ENCODE measurements at regions not wholly inside any gene's neighbourhood (a gene's known extent, or its start where the extent isn't known, plus 50 kb on each side); places are given as distances from the start of the nearest gene placed in this dataset.
A peak's percentile ranks its signal among the peaks of the same experiment; 100 is the strongest.

- WGBS: no CpG with 5 or more reads among the region's 1 CpG
- no peak overlapping the region for H3K18ac ChIP-seq (ENCODE audit: low read depth in 1 of 2, low read length in 2 of 2)
- no peaks in the 10 kb centered on the region for H3K36me3 ChIP-seq (ENCODE audit: control insufficient read depth in 1 of 2, insufficient read depth in 2 of 2, low read depth in 1 of 2, low read length in 2 of 2)
- H2BK5ac ChIP-seq (ENCODE audit: low read depth, low read length, poor library complexity, severe bottlenecking): no peak overlapping the region
- no peaks in the 10 kb centered on the region for H3K79me1 ChIP-seq (replicated peaks; ENCODE audit: low read length, poor library complexity, severe bottlenecking)
- peak overlapping the region; percentile 65 for H3K9ac ChIP-seq (ENCODE audit: low read length)
- H2AFZ ChIP-seq (ENCODE audit: low read depth, low read length): no peak overlapping the region
- no peak overlapping the region for H3K27ac ChIP-seq (ENCODE audit: low read length, poor library complexity, severe bottlenecking)
- H3K23ac ChIP-seq (ENCODE audit: low read length in 2 of 2): no peak overlapping the region
- peak; percentile 57 for DNase-seq
- H3K4me2 ChIP-seq (ENCODE audit: low read length, poor library complexity, severe bottlenecking): no peak overlapping the region
- H2AK5ac ChIP-seq (ENCODE audit: low read length, severe bottlenecking): no peak overlapping the region
- no peaks in the 10 kb centered on the region for H3K9me3 ChIP-seq (ENCODE audit: control insufficient read depth, low read length)
- H3K4me3 ChIP-seq (ENCODE audit: insufficient read depth in 1 of 2, low read depth in 1 of 2, low read length in 2 of 2): no peak overlapping the region
- H2BK12ac ChIP-seq (ENCODE audit: low read length in 2 of 2): peak overlapping the region in 1 of 2 experiments; percentile 51
- no peak overlapping the region for H2BK120ac ChIP-seq (ENCODE audit: low read depth, low read length)
- H4K91ac ChIP-seq (ENCODE audit: low read length): no peak overlapping the region
- H2BK15ac ChIP-seq (ENCODE audit: low read depth, poor library complexity, severe bottlenecking): no peak overlapping the region
- H3K4me1 ChIP-seq (ENCODE audit: control insufficient read depth, insufficient read depth, low read depth, low read length): peaks cover 3% of the 10 kb centered on the region
- H3K14ac ChIP-seq (ENCODE audit: low read length in 2 of 2): no peak overlapping the region
- no peaks in the 10 kb centered on the region for H3K27me3 ChIP-seq (ENCODE audit: control insufficient read depth in 1 of 2, insufficient read depth in 1 of 2, low read length in 2 of 2)
- no peak overlapping the region for H3K4ac ChIP-seq (ENCODE audit: low read depth in 1 of 2, low read length in 2 of 2)
- H4K8ac ChIP-seq (ENCODE audit: low read length): no peak overlapping the region
Measured at GRCh38 chr3:30341851-30342250, 264.6 kb upstream of the TGFBR2 start.

GRCh38 chr3:30342318-30343060 is 263.9 kb upstream of the TGFBR2 start:
- Histone ChIP-seq H2BK12ac (ENCODE audit: low read length in 2 of 2) (no peak overlapping the region), H3K18ac (ENCODE audit: low read depth in 1 of 2, low read length in 2 of 2) (peak overlapping the region in 1 of 2 experiments; percentile 33), H2BK15ac (ENCODE audit: low read depth, poor library complexity, severe bottlenecking) (no peak overlapping the region), H3K27me3 (ENCODE audit: control insufficient read depth in 1 of 2, insufficient read depth in 1 of 2, low read length in 2 of 2) (no peaks in the 10 kb centered on the region), H2BK120ac (ENCODE audit: low read depth, low read length) (no peak overlapping the region), H3K14ac (ENCODE audit: low read length in 2 of 2) (no peak overlapping the region), H2AFZ (ENCODE audit: low read depth, low read length) (no peak overlapping the region), H3K4me3 (ENCODE audit: insufficient read depth in 1 of 2, low read depth in 1 of 2, low read length in 2 of 2) (no peak overlapping the region), H3K4me2 (ENCODE audit: low read length, poor library complexity, severe bottlenecking) (peak overlapping the region; percentile 16), H2BK5ac (ENCODE audit: low read depth, low read length, poor library complexity, severe bottlenecking) (peak overlapping the region; percentile 73), H3K79me1 (replicated peaks; ENCODE audit: low read length, poor library complexity, severe bottlenecking) (no peaks in the 10 kb centered on the region), H3K9me3 (ENCODE audit: control insufficient read depth, low read length) (no peaks in the 10 kb centered on the region), H4K91ac (ENCODE audit: low read length) (no peak overlapping the region), H3K27ac (ENCODE audit: low read length, poor library complexity, severe bottlenecking) (peak overlapping the region; percentile 90), H3K4ac (ENCODE audit: low read depth in 1 of 2, low read length in 2 of 2) (no peak overlapping the region), H3K4me1 (ENCODE audit: control insufficient read depth, insufficient read depth, low read depth, low read length) (peaks cover 3% of the 10 kb centered on the region), H3K36me3 (ENCODE audit: control insufficient read depth in 1 of 2, insufficient read depth in 2 of 2, low read depth in 1 of 2, low read length in 2 of 2) (no peaks in the 10 kb centered on the region), H3K9ac (ENCODE audit: low read length) (peak overlapping the region; percentile 65), H3K23ac (ENCODE audit: low read length in 2 of 2) (no peak overlapping the region), H4K8ac (ENCODE audit: low read length) (no peak overlapping the region), H2AK5ac (ENCODE audit: low read length, severe bottlenecking) (no peak overlapping the region)
- peak; percentile 90 for DNase-seq
- 33% methylated on average over 3 of the region's 6 CpGs for WGBS

- H3K18ac ChIP-seq (ENCODE audit: low read depth in 1 of 2, low read length in 2 of 2): no peak overlapping the region
- DNase-seq: no peak
- no peaks in the 10 kb centered on the region for H3K36me3 ChIP-seq (ENCODE audit: control insufficient read depth in 1 of 2, insufficient read depth in 2 of 2, low read depth in 1 of 2, low read length in 2 of 2)
- H2AK5ac ChIP-seq (ENCODE audit: low read length, severe bottlenecking): no peak overlapping the region
- peak overlapping the region; percentile 90 for H3K27ac ChIP-seq (ENCODE audit: low read length, poor library complexity, severe bottlenecking)
- H3K4ac ChIP-seq (ENCODE audit: low read depth in 1 of 2, low read length in 2 of 2): no peak overlapping the region
- H3K14ac ChIP-seq (ENCODE audit: low read length in 2 of 2): no peak overlapping the region
- H3K4me2 ChIP-seq (ENCODE audit: low read length, poor library complexity, severe bottlenecking): no peak overlapping the region
- H3K79me1 ChIP-seq (replicated peaks; ENCODE audit: low read length, poor library complexity, severe bottlenecking): no peaks in the 10 kb centered on the region
- no peak overlapping the region for H3K23ac ChIP-seq (ENCODE audit: low read length in 2 of 2)
- H2BK5ac ChIP-seq (ENCODE audit: low read depth, low read length, poor library complexity, severe bottlenecking): peak overlapping the region; percentile 19
- H4K91ac ChIP-seq (ENCODE audit: low read length): no peak overlapping the region
- no peak overlapping the region for H4K8ac ChIP-seq (ENCODE audit: low read length)
- no peaks in the 10 kb centered on the region for H3K27me3 ChIP-seq (ENCODE audit: control insufficient read depth in 1 of 2, insufficient read depth in 1 of 2, low read length in 2 of 2)
- H3K4me3 ChIP-seq (ENCODE audit: insufficient read depth in 1 of 2, low read depth in 1 of 2, low read length in 2 of 2): no peak overlapping the region
- peaks cover 3% of the 10 kb centered on the region for H3K4me1 ChIP-seq (ENCODE audit: control insufficient read depth, insufficient read depth, low read depth, low read length)
- H2BK120ac ChIP-seq (ENCODE audit: low read depth, low read length): no peak overlapping the region
- peak overlapping the region; percentile 59 for H3K9ac ChIP-seq (ENCODE audit: low read length)
- no peak overlapping the region for H2AFZ ChIP-seq (ENCODE audit: low read depth, low read length)
- H2BK12ac ChIP-seq (ENCODE audit: low read length in 2 of 2): no peak overlapping the region
- 30% methylated on average over 2 of the region's 4 CpGs for WGBS
- H2BK15ac ChIP-seq (ENCODE audit: low read depth, poor library complexity, severe bottlenecking): no peak overlapping the region
- H3K9me3 ChIP-seq (ENCODE audit: control insufficient read depth, low read length): no peaks in the 10 kb centered on the region
Measured at GRCh38 chr3:30343067-30343831, 263.2 kb upstream of the TGFBR2 start.

GRCh38 chr3:30343861-30344260 is 262.5 kb upstream of the TGFBR2 start:
- no peak overlapping the region for H2BK120ac ChIP-seq (ENCODE audit: low read depth, low read length)
- no peak overlapping the region for H3K4me2 ChIP-seq (ENCODE audit: low read length, poor library complexity, severe bottlenecking)
- H3K18ac ChIP-seq (ENCODE audit: low read depth in 1 of 2, low read length in 2 of 2): no peak overlapping the region
- H4K8ac ChIP-seq (ENCODE audit: low read length): no peak overlapping the region
- H3K9ac ChIP-seq (ENCODE audit: low read length): no peak overlapping the region
- H2BK5ac ChIP-seq (ENCODE audit: low read depth, low read length, poor library complexity, severe bottlenecking): no peak overlapping the region
- H3K4ac ChIP-seq (ENCODE audit: low read depth in 1 of 2, low read length in 2 of 2): no peak overlapping the region
- H3K4me1 ChIP-seq (ENCODE audit: control insufficient read depth, insufficient read depth, low read depth, low read length): peaks cover 3% of the 10 kb centered on the region
- H2BK15ac ChIP-seq (ENCODE audit: low read depth, poor library complexity, severe bottlenecking): no peak overlapping the region
- H3K9me3 ChIP-seq (ENCODE audit: control insufficient read depth, low read length): no peaks in the 10 kb centered on the region
- no peak overlapping the region for H3K4me3 ChIP-seq (ENCODE audit: insufficient read depth in 1 of 2, low read depth in 1 of 2, low read length in 2 of 2)
- H3K23ac ChIP-seq (ENCODE audit: low read length in 2 of 2): no peak overlapping the region
- no peaks in the 10 kb centered on the region for H3K79me1 ChIP-seq (replicated peaks; ENCODE audit: low read length, poor library complexity, severe bottlenecking)
- H2BK12ac ChIP-seq (ENCODE audit: low read length in 2 of 2): no peak overlapping the region
- H2AK5ac ChIP-seq (ENCODE audit: low read length, severe bottlenecking): no peak overlapping the region
- H4K91ac ChIP-seq (ENCODE audit: low read length): no peak overlapping the region
- H2AFZ ChIP-seq (ENCODE audit: low read depth, low read length): no peak overlapping the region
- no peak for DNase-seq
- no CpG with 5 or more reads among the region's 1 CpG for WGBS
- H3K14ac ChIP-seq (ENCODE audit: low read length in 2 of 2): no peak overlapping the region
- H3K27ac ChIP-seq (ENCODE audit: low read length, poor library complexity, severe bottlenecking): no peak overlapping the region
- H3K27me3 ChIP-seq (ENCODE audit: control insufficient read depth in 1 of 2, insufficient read depth in 1 of 2, low read length in 2 of 2): no peaks in the 10 kb centered on the region
- no peaks in the 10 kb centered on the region for H3K36me3 ChIP-seq (ENCODE audit: control insufficient read depth in 1 of 2, insufficient read depth in 2 of 2, low read depth in 1 of 2, low read length in 2 of 2)
